HCT116 (cell line): ENCODE measurements at regions not wholly inside any gene's neighbourhood (a gene's known extent, or its start where the extent isn't known, plus 50 kb on each side); places are given as distances from the start of the nearest gene placed in this dataset.

ENCODE experiments used
- ATAC-seq: fragments of 200-7000 bp; cut with Tn5 transposase; 2 replicates; pipeline ENCODE4 v1.9.1; 2020; ENCODE audit warnings: mild to moderate bottlenecking, moderate library complexity
- BruUV-seq: library from RNA; stranded (reverse); fragments of 400-500 nt; replicated peaks from 2 replicates; lab custom pipeline; 2021; lab: Mats Ljungman, UMichigan
- CTCF ChIA-PET: fragments of 300-600 bp; sonication (Branson Sonifier 250); formaldehyde crosslinking; loops from one replicate; lab custom pipeline; 2021; ENCODE audit warnings: antibody characterized with exemption; lab: Charles Lee
- POLR2A ChIA-PET: fragments of 300-600, 350-600 bp; sonication (Branson Sonifier 250); formaldehyde crosslinking; loops from one replicate; lab custom pipeline; 2021; ENCODE audit warnings: antibody characterized with exemption; lab: Charles Lee
- RAD21 ChIA-PET, 2 experiments: fragments of 300-600 bp; sonication (Branson Sonifier 250); formaldehyde crosslinking; loops; one replicate each; lab custom pipeline; 2023; ENCODE audit warnings: low total read pairs in 2 of 2; ENCODE audit not compliant: uncharacterized antibody in 2 of 2, unreplicated experiment in 2 of 2, low non-redundant PET in 1 of 2; lab: Charles Lee
- DNase-seq: peaks from one replicate; pipeline ENCODE4 v3.0.0-alpha.2; 2010; ENCODE audit warnings: low read depth, low spot score
- H2AFZ ChIP-seq: fragments of 200-600 bp; shearing (Covaris generic), sonication (generic); 2 replicates; pipeline ENCODE4 v1.6.1; 2017; ENCODE audit warnings: low read depth, mixed run types, mixed read lengths, antibody characterized with exemption, low read length; ENCODE audit not compliant: poor library complexity, severe bottlenecking
- H3K27ac ChIP-seq: 2 replicates; pipeline ENCODE4 v1.5.1; 2012; ENCODE audit warnings: low read depth, low read length
- H3K27me3 ChIP-seq: fragments of 200-600 bp; sonication (generic); 2 replicates; pipeline ENCODE4 v1.6.1; 2016; ENCODE audit warnings: mixed run types, low read length, mixed read lengths; ENCODE audit not compliant: insufficient read depth
- H3K36me3 ChIP-seq, 2 experiments: fragments of 200-500 bp in 1 of 2; fragments of 200-600 bp in 1 of 2; sonication (Bioruptor generic) in 1 of 2; sonication (generic) in 1 of 2; 2 replicates each; pipeline versions ENCODE4 v1.5.1 to v1.6.1; 2014 to 2016; ENCODE audit warnings: low read length in 2 of 2, inconsistent platforms in 1 of 2, mixed read lengths in 1 of 2, mixed run types in 1 of 2; ENCODE audit not compliant: insufficient read depth in 2 of 2, control insufficient read depth in 1 of 2
- H3K4me1 ChIP-seq, 2 experiments: fragments of 200-600 bp in 1 of 2; sonication (generic) in 1 of 2; 2 replicates each; pipeline versions ENCODE4 v1.5.1 to v1.6.1; 2012 to 2017; ENCODE audit warnings: low read length in 2 of 2, inconsistent platforms in 1 of 2, mild to moderate bottlenecking in 1 of 2, mixed read lengths in 1 of 2, mixed run types in 1 of 2, moderate library complexity in 1 of 2; ENCODE audit not compliant: insufficient read depth in 2 of 2, control insufficient read depth in 1 of 2
- H3K4me2 ChIP-seq: fragments of 200-600 bp; sonication (generic); 2 replicates; pipeline ENCODE4 v1.6.1; 2017; ENCODE audit warnings: mixed run types, low read length, mixed read lengths
- H3K4me3 ChIP-seq, 2 experiments: fragments of 200-600 bp in 1 of 2; sonication (generic) in 1 of 2; replicated peaks in 1 of 2; 2 replicates each; pipeline ENCODE4 v1.5.1; 2011 to 2016; ENCODE audit warnings: low read length in 2 of 2, control low read depth in 1 of 2, low read depth in 1 of 2, mild to moderate bottlenecking in 1 of 2, mixed read lengths in 1 of 2, mixed run types in 1 of 2
- H3K79me2 ChIP-seq: fragments of 200-600 bp; sonication (generic); 2 replicates; pipeline ENCODE4 v1.6.1; 2017; ENCODE audit warnings: mild to moderate bottlenecking, mixed run types, low read length, moderate library complexity, mixed read lengths; ENCODE audit not compliant: insufficient read depth
- H3K9ac ChIP-seq: fragments of 200-600 bp; sonication (generic); 2 replicates; pipeline ENCODE4 v1.6.1; 2016; ENCODE audit warnings: low read length, mixed read lengths
- H3K9me2 ChIP-seq: fragments of 200-600 bp; sonication (generic), shearing (Covaris generic); 2 replicates; pipeline ENCODE4 v1.6.1; 2017; ENCODE audit warnings: mixed run types, mild to moderate bottlenecking, moderate library complexity; ENCODE audit not compliant: insufficient read depth
- H3K9me3 ChIP-seq, 2 experiments: fragments of 200-500 bp in 1 of 2; fragments of 200-600 bp in 1 of 2; sonication (Bioruptor generic) in 1 of 2; sonication (generic) in 1 of 2; 2 replicates each; pipeline ENCODE4 v1.6.1; 2014 to 2017; ENCODE audit warnings: low read length in 2 of 2, mixed read lengths in 2 of 2, inconsistent platforms in 1 of 2, low read depth in 1 of 2, mild to moderate bottlenecking in 1 of 2, mixed run types in 1 of 2, moderate library complexity in 1 of 2; ENCODE audit not compliant: control insufficient read depth in 1 of 2, insufficient read depth in 1 of 2
- H4K20me1 ChIP-seq: fragments of 200-600 bp; sonication (generic), shearing (Covaris generic); 2 replicates; pipeline ENCODE4 v1.6.1; 2017; ENCODE audit warnings: mixed run types, mild to moderate bottlenecking, moderate library complexity; ENCODE audit not compliant: insufficient read depth
- CEBPB ChIP-seq: IDR thresholded peaks from 2 replicates; pipeline ENCODE4 v1.6.1; 2012; ENCODE audit warnings: low read depth
- EGR1 ChIP-seq: IDR thresholded peaks from 2 replicates; pipeline ENCODE4 v1.6.1; 2012; ENCODE audit warnings: low read depth
- ELF1 ChIP-seq: IDR thresholded peaks from 2 replicates; pipeline ENCODE4 v1.6.1; 2012; ENCODE audit warnings: low read depth, borderline replicate concordance
- EZH2 ChIP-seq: fragments of 200-600 bp; sonication (generic); IDR thresholded peaks from 2 replicates; pipeline ENCODE4 v1.6.1; 2017; ENCODE audit warnings: antibody characterized with exemption, mixed run types
- EZH2phosphoT487 ChIP-seq: fragments of 200-600 bp; IDR thresholded peaks from 2 replicates; pipeline ENCODE4 v1.6.1; 2018; ENCODE audit warnings: antibody characterized with exemption, borderline replicate concordance
- FOSL1 ChIP-seq: IDR thresholded peaks from 2 replicates; pipeline ENCODE4 v1.6.1; 2012; ENCODE audit warnings: low read depth
- JUND ChIP-seq: IDR thresholded peaks from 2 replicates; pipeline ENCODE4 v1.6.1; 2012
- POLR2A ChIP-seq: IDR thresholded peaks from 2 replicates; pipeline ENCODE4 v1.7.0; 2011; ENCODE audit warnings: borderline replicate concordance; ENCODE audit not compliant: insufficient read depth, insufficient read length; ENCODE audit errors: extremely low read depth
- POLR2AphosphoS5 ChIP-seq: IDR thresholded peaks from 2 replicates; pipeline ENCODE4 v1.6.1; 2011; ENCODE audit warnings: mild to moderate bottlenecking, low read depth, low read length, moderate library complexity
- SRF ChIP-seq: IDR thresholded peaks from 2 replicates; pipeline ENCODE4 v1.6.1; 2012; ENCODE audit warnings: low read depth
- YY1 ChIP-seq: IDR thresholded peaks from 2 replicates; pipeline ENCODE4 v1.6.1; 2011; ENCODE audit warnings: low read length, low read depth, moderate library complexity, mild to moderate bottlenecking; ENCODE audit not compliant: insufficient replicate concordance; ENCODE audit errors: extremely low read depth
- intact Hi-C: fragments of 100-400 bp; cut with micrococcal nuclease; formaldehyde crosslinking; loops from 2 replicates; pipeline ENCODE4 v1.10.0; 2022
- TF ChIP-seq, protein P1 (sequence below): IDR thresholded peaks from 2 replicates; pipeline ENCODE4 v1.6.1; 2011; ENCODE audit warnings: mild to moderate bottlenecking, low read length, moderate library complexity; ENCODE audit not compliant: insufficient replicate concordance; ENCODE audit errors: extremely low read depth
- TF ChIP-seq, protein P2 (sequence below), 3 experiments: fragments of 200-600 bp in 1 of 3; sonication (generic) in 1 of 3; IDR thresholded peaks in 2 of 3; conservative IDR thresholded peaks in 1 of 3; 2 replicates each; pipeline ENCODE4 v1.5.1; 2012 to 2017; ENCODE audit warnings: low read depth in 2 of 3, low read length in 2 of 3, antibody characterized with exemption in 1 of 3, borderline replicate concordance in 1 of 3, control low read depth in 1 of 3, mild to moderate bottlenecking in 1 of 3, mixed read lengths in 1 of 3, mixed run types in 1 of 3, moderate library complexity in 1 of 3; ENCODE audit not compliant: insufficient read depth in 1 of 3
- TF ChIP-seq, protein P3 (sequence below): IDR thresholded peaks from 2 replicates; pipeline ENCODE4 v1.6.1; 2012

DNA sequence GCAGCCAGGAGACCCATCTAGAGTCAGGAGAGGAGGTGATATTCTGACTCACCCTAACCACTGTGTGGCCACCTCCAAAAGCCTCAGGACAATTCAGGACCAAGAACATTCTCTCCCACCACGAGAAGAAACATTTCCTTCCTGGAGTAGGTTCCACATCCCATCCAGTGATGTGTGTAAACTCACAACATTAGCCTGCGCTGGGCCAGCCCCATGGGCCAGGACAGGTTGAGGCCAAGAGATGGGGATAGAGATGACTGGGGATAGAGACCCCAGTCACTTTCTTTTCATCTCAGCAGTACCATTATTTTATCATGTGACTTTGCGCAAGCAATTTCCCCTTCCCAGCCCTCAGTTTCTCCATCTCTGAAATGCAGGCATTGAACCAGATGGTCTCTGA, 126.6 kb upstream of the PTPRT start:
- RAD21 ChIA-PET, result no interaction called here
- no peaks in the 10 kb centered on the region for H3K9me2 ChIP-seq
- TF ChIP-seq EGR1 (no peak), JUND (no peak), EZH2phosphoT487 (no peak), ELF1 (no peak), SRF (no peak), POLR2A (no peak), EZH2 (no peak)
- no peaks in the 10 kb centered on the region for H3K9me3 ChIP-seq
- H3K9ac ChIP-seq, result no peak overlapping the region
- no TSS peak for BruUV-seq
- no peak overlapping the region for H3K4me3 ChIP-seq
- POLR2A ChIA-PET, result no interaction called here
- H3K79me2 ChIP-seq, result no peaks in the 10 kb centered on the region
- CTCF ChIA-PET, result no interaction called here
- intact Hi-C loops, result no loop called here
- H3K27ac ChIP-seq, result no peak overlapping the region
- H2AFZ ChIP-seq, result no peak overlapping the region
- H3K27me3 ChIP-seq, result peaks cover 23% of the 10 kb centered on the region
- no peaks in the 10 kb centered on the region for H3K4me1 ChIP-seq
- ATAC-seq (no peak), DNase-seq (no peak)
- H3K4me2 ChIP-seq, result no peak overlapping the region
- no peaks in the 10 kb centered on the region for H3K36me3 ChIP-seq
- no peaks in the 10 kb centered on the region for H4K20me1 ChIP-seq

DNA sequence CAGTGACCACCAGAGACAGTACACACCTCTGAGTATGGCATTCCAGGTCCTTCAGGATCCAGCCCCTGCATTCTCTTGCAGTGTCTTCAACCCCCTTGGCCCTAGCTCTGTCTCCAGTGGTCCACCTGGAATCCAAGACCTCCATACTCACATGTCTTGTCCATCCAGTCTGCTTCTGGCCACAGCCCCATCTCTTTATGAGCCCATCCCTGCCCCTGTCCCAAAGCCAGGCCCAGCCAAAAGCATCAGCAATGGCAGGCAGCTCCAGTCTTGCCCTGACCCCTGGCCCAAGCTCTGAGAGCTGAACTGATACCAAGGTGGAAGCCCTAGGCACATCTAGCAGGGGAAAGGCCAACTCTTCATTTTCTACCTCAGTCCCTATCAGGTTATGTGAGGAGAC, 119.6 kb upstream of the PTPRT start:
- H2AFZ ChIP-seq, result no peak overlapping the region
- ChIA-PET POLR2A (no interaction called here), CTCF (no interaction called here), RAD21 (no interaction called here)
- H4K20me1 ChIP-seq, result no peaks in the 10 kb centered on the region
- no peak overlapping the region for H3K4me2 ChIP-seq
- DNase-seq (no peak), ATAC-seq (no peak)
- BruUV-seq, result no TSS peak
- H3K79me2 ChIP-seq, result no peaks in the 10 kb centered on the region
- H3K9me2 ChIP-seq, result no peaks in the 10 kb centered on the region
- no peak overlapping the region for H3K9ac ChIP-seq
- intact Hi-C loops, result no loop called here
- no peaks in the 10 kb centered on the region for H3K27me3 ChIP-seq
- no peaks in the 10 kb centered on the region for H3K4me1 ChIP-seq
- H3K36me3 ChIP-seq, result no peaks in the 10 kb centered on the region
- H3K4me3 ChIP-seq, result no peak overlapping the region
- no peak overlapping the region for H3K27ac ChIP-seq
- peaks cover 0 to 7% of the 10 kb centered on the region in 2 experiments; a peak in 1 of 4 replicates for H3K9me3 ChIP-seq
- TF ChIP-seq EZH2phosphoT487 (no peak), YY1 (no peak), ELF1 (no peak), CEBPB (no peak), POLR2AphosphoS5 (no peak), JUND (no peak), FOSL1 (no peak), SRF (no peak), EGR1 (no peak), POLR2A (no peak)
- TF ChIP-seq, protein P1, sequence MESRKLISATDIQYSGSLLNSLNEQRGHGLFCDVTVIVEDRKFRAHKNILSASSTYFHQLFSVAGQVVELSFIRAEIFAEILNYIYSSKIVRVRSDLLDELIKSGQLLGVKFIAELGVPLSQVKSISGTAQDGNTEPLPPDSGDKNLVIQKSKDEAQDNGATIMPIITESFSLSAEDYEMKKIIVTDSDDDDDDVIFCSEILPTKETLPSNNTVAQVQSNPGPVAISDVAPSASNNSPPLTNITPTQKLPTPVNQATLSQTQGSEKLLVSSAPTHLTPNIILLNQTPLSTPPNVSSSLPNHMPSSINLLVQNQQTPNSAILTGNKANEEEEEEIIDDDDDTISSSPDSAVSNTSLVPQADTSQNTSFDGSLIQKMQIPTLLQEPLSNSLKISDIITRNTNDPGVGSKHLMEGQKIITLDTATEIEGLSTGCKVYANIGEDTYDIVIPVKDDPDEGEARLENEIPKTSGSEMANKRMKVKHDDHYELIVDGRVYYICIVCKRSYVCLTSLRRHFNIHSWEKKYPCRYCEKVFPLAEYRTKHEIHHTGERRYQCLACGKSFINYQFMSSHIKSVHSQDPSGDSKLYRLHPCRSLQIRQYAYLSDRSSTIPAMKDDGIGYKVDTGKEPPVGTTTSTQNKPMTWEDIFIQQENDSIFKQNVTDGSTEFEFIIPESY, result no peak
- TF ChIP-seq, protein P2, sequence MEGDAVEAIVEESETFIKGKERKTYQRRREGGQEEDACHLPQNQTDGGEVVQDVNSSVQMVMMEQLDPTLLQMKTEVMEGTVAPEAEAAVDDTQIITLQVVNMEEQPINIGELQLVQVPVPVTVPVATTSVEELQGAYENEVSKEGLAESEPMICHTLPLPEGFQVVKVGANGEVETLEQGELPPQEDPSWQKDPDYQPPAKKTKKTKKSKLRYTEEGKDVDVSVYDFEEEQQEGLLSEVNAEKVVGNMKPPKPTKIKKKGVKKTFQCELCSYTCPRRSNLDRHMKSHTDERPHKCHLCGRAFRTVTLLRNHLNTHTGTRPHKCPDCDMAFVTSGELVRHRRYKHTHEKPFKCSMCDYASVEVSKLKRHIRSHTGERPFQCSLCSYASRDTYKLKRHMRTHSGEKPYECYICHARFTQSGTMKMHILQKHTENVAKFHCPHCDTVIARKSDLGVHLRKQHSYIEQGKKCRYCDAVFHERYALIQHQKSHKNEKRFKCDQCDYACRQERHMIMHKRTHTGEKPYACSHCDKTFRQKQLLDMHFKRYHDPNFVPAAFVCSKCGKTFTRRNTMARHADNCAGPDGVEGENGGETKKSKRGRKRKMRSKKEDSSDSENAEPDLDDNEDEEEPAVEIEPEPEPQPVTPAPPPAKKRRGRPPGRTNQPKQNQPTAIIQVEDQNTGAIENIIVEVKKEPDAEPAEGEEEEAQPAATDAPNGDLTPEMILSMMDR (IDR thresholded peaks at IDR 0.05 in 2 of 3, conservative IDR thresholded peaks at IDR 0.05 in 1 of 3; ENCODE audit: borderline replicate concordance in 1 of 3, insufficient read depth in 1 of 3, low read depth in 2 of 3, low read length in 2 of 3), result no peak
- TF ChIP-seq, protein P3, sequence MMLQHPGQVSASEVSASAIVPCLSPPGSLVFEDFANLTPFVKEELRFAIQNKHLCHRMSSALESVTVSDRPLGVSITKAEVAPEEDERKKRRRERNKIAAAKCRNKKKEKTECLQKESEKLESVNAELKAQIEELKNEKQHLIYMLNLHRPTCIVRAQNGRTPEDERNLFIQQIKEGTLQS, result no peak
